ENCODE measurements at regions not wholly inside any gene's neighbourhood (a gene's known extent, or its start where the extent isn't known, plus 50 kb on each side); places are given as distances from the start of the nearest gene placed in this dataset.

DNA sequence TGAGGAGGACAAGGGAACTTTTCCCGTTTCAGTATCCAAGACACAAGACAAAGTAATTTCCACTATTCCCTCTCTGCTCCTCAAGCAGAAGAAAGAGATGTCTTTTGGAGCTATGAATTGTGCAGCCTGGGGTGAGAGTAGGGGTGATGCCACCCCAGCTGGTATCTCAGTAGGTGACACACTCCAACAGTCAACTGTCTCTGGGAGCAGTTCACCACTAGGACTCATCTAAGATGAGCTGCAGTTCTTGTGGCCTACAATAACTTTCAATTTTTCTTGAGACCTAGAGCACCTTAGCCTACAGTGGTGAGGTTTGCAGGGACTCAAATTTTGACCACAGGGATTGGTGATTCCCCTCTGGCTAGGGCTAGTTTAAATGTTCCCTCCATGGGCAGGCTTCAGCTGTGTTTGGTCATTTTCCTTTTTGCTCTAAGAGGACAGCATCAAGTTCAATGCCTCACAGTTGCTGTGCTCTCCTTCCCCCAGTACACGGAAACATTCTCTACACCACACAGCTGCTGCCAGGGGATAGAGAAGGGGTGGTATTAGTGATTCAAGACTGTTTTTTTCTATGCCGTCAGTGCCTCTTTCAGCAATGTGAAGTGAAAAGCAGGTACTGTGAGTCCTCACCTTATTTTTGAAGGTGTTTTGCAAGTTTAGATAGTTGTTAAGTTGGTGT lies 278.6 kb upstream of the RORB start:
- TF ChIP-seq, protein P1, sequence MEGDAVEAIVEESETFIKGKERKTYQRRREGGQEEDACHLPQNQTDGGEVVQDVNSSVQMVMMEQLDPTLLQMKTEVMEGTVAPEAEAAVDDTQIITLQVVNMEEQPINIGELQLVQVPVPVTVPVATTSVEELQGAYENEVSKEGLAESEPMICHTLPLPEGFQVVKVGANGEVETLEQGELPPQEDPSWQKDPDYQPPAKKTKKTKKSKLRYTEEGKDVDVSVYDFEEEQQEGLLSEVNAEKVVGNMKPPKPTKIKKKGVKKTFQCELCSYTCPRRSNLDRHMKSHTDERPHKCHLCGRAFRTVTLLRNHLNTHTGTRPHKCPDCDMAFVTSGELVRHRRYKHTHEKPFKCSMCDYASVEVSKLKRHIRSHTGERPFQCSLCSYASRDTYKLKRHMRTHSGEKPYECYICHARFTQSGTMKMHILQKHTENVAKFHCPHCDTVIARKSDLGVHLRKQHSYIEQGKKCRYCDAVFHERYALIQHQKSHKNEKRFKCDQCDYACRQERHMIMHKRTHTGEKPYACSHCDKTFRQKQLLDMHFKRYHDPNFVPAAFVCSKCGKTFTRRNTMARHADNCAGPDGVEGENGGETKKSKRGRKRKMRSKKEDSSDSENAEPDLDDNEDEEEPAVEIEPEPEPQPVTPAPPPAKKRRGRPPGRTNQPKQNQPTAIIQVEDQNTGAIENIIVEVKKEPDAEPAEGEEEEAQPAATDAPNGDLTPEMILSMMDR (IDR thresholded peaks at IDR 0.05; ENCODE audit: insufficient read depth, low read depth, low read length), result no peak
- no peak for DNase-seq (ENCODE audit: low read depth)
- no peak overlapping the region for H3K4me3 ChIP-seq (ENCODE audit: low read depth, low read length)

DNA sequence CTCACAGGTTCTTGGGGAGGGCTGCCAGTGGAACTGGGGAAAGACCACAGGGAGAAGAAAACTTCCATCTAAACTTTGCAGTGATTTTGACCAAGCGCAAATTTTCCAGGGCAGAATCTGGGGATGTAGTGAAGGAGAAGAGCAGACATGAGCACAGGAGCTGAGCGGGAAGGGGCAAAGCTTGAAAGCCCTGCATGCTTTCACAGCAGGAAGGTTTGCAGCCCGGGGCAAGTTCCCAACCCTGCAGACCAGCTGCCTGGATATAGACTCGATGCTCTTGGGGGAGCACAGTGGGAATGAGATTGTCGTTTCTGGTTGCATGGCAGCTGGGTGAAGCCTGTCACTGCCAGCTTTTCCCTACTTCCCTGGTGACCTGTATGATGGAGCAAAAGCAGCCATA lies 276.8 kb upstream of the RORB start:
- TF ChIP-seq, protein P1 (IDR thresholded peaks at IDR 0.05; ENCODE audit: insufficient read depth, low read depth, low read length), result no peak
- no peak for DNase-seq (ENCODE audit: low read depth)
- no peak overlapping the region for H3K4me3 ChIP-seq (ENCODE audit: low read depth, low read length)

DNA sequence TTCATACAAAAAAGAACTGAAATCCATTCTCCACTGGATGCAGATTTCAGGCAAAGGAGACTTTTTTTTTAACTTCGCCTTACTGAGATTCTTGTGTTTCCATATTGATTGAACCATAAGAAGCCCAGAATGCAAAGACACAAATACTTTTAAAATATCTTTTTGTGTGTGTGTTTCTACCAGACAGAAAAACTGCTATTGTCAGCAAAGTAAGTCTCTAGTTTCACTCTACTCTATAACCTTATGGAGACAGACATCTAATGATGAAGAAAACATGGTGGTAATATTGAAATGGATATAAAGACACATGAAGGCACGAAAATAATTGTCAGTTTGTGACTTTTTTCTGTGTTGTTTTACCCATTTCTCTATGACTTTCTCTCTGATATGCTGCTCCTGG lies 260.3 kb upstream of the RORB start:
- H3K4me3 ChIP-seq (ENCODE audit: low read depth, low read length), result no peak overlapping the region
- TF ChIP-seq, protein P1 (IDR thresholded peaks at IDR 0.05; ENCODE audit: insufficient read depth, low read depth, low read length), result no peak
- DNase-seq (ENCODE audit: low read depth), result no peak

DNA sequence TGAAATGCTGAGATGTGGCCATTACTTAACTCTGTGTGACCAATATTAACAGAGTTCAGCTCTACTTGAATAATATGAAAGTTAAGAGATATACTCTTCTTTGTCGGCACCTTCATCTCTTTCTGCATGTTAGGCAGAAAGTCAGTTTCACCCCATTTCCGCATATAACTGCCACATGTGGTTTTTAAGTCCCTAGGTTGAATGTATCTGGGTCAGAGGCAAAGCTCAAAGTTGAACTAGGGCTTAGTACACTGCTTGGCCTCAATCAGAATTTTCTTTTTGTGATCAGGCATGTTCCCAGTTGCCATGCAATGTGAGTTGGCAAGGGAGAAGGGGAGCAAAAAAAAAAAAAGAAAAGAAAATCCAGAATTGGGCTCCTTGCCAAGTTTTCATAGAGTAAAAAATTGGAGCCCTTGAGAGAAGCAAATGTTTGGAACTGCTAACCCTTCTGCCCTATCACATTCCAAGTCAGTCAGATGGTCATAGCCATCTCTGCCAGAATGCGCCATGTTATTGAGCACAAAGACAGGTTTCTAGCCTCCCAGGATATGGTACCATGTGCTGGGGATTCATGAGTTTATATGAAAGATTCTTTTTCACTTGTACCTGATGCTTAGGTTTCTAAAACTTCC lies 251.2 kb upstream of the RORB start:
- TF ChIP-seq, protein P1 (IDR thresholded peaks at IDR 0.05; ENCODE audit: insufficient read depth, low read depth, low read length), result no peak
- DNase-seq (ENCODE audit: low read depth), result no peak
- no peak overlapping the region for H3K4me3 ChIP-seq (ENCODE audit: low read depth, low read length)

DNA sequence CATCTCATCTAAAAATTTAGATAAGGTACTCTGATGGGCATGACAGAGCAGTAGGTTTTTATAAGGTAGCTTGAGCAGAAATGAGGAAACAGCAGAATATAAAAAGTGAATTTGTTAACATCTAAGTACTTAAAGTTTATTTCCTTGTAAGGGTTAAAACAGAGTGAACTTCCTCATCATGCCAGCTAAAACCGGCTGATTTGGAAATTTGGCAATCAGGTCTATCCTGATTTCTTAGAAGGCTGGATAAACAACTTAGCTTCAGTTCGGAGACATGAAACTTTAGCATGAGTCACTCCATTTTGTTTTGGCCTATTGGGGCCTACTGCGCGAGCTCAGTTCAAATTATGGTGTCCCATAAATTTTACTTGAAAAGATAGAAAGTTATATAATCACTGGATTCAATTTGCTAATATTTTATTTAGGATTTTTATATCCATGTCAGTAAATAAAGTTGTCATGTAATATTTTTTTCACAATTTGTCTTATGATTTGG lies 241.6 kb upstream of the RORB start:
- H3K4me3 ChIP-seq (ENCODE audit: low read depth, low read length), result no peak overlapping the region
- DNase-seq (ENCODE audit: low read depth), result no peak
- TF ChIP-seq, protein P1 (IDR thresholded peaks at IDR 0.05; ENCODE audit: insufficient read depth, low read depth, low read length), result no peak

DNA sequence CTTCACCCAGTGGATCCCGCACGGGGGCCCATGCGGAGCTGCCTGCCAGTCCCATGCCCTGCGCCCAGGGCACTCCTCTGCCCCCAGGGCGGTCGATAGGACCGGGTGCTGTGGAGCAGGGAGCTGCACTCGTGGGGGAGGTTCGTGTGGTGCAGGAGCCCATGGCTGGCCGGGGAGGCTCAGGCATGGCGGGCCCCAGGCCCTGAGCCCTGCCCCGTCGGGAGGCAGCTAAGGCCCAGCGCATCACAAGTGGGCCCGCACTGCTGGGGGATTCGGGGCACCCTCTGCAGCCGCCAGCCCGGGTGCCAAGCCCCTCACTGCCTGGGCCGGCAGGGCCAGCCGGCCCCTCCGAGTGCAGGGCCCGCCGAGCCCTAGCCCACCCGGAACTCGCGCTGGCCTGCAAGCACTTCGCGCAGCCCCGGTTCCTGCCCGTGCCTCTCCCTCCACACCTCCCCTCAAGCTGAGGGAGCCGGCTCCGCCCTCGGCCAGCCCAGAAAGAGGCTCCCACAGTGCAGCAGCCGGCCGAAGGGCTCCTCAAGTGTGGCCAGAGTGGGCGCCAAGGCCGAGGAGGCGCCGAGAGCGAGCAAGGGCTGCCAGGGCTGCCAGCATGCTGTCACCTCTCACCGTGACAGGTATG lies 221.1 kb upstream of the RORB start:
- no peak for DNase-seq (ENCODE audit: low read depth)
- TF ChIP-seq, protein P1 (IDR thresholded peaks at IDR 0.05; ENCODE audit: insufficient read depth, low read depth, low read length), result no peak
- H3K4me3 ChIP-seq (ENCODE audit: low read depth, low read length), result no peak overlapping the region

All from fibroblast of villous mesenchyme (primary cell).